ENCODE measurements at regions not wholly inside any gene's neighbourhood (a gene's known extent, or its start where the extent isn't known, plus 50 kb on each side); places are given as distances from the start of the nearest gene placed in this dataset.

- TF ChIP-seq CTCF (IDR thresholded peaks at IDR 0.05), result no peak
- no peak for TF ChIP-seq POLR2A (IDR thresholded peaks at IDR 0.05)
These were observed 87.8 kb upstream of the DOCK10 start for GRCh38 chr2:225130093-225130492.
